ENCODE measurements at regions not wholly inside any gene's neighbourhood (a gene's known extent, or its start where the extent isn't known, plus 50 kb on each side); places are given as distances from the start of the nearest gene placed in this dataset.

GRCh38 chr18:76771192-76771799, 51.1 kb upstream of the ZNF236 start:
- DNase-seq (ENCODE audit: low read depth), result no peak

DNA sequence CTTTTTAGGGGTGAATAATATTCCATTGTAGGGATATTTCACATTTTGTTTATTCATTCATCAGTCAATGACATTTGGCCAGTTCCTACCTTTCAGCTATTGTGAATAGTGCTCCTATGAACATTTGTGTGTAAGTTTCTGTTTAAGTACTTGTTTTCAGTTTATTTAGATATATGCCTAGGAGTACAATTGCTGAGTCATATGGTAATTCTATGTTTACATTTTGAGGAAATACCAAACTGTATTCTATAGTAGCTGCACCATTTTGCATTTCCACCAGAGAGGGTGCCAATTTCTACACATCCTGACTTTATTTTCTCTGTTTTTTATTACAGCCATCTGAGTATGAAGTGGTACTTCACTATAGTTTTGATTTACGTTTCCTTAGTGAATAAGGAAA, 54.4 kb upstream of the ZNF236 start:
- no peak for DNase-seq (ENCODE audit: low read depth)

DNA sequence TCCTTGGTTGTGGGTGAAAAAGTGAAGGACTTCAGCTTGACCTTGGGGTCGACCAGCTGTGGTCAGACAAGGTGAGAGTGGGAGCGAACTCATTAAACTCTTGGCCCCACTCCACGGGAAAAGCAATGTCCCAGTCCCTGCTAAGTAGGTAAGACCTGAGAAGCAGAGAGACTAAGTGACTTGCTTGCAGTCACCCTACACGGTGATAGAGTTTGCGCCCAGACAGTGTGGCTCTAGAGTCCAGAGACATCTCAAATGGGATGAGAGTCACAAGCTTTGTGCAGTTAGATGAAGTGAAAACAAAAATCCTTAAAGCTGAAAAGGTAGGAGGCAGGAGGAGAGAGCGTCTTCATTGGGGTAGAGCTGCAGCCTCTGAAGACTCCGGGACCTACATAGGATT, 55.9 kb upstream of the ZNF236 start:
- DNase-seq (ENCODE audit: low read depth), result no peak

DNA sequence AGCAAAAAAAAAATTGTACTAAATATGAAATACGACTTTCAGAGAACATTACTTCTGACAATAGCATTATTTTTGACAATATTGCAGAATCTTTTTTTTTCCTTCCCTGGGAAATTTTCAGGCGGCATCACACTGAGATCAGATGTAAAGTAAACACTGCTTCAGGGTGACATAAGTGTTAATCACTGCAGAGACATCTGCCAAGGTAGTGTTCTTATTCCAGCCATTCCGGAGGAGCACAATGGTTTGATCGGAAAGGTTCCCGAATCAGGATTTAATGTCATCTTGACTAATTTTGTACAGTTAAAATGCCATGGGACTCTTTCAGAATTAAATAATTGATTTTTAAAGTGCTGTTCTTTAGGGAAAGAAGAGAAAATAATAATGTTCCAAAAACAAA, 56.7 kb upstream of the ZNF236 start:
- no peak for DNase-seq (ENCODE audit: low read depth)

GRCh38 chr18:76764291-76764901, 58.0 kb upstream of the ZNF236 start:
- no peak for DNase-seq (ENCODE audit: low read depth)

- no peak for DNase-seq (ENCODE audit: low read depth)
Observed at GRCh38 chr18:76759056-76759455, 63.3 kb upstream of the ZNF236 start.

- DNase-seq (ENCODE audit: low read depth), result no peak
Observed at GRCh38 chr18:76757925-76758324, 64.4 kb upstream of the ZNF236 start.

GRCh38 chr18:76757335-76757734, 65.0 kb upstream of the ZNF236 start:
- no peak for DNase-seq (ENCODE audit: low read depth)

DNA sequence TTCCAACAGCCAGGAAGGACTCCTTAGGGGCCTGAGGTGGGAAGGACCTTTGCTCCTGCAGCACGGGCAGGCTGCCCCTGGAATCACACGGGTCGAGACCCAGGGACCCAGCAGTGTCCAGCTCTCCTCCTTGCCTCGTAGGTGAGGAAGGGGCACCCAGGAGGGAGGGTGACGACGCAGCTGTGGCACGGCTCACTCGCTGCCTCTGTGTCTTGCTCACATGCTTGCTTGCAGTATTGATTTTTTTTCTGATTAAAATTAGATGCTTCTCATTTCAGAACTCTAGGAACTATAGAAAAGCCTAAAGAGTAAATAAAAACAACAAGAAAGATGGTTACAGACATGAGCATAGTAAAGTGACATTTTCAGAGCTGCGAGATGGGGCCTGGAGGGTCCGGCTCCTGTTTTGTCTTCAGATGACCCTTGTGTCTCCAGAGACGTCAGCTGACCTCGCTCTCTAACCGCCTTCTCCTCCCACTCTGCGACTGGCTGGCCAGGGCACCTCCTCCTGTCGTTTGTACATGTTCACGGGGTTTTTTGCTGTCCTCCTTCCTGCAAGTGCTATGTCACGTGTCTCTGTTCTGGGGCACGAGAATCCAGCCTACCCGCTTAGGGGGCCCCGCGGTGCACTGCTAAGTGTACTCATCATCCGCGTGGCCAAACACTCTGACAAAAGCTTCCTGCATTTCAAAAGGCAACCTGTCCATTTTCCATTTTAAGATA, 65.7 kb upstream of the ZNF236 start:
- DNase-seq (ENCODE audit: low read depth), result no peak

GRCh38 chr18:76754351-76754750, 68.0 kb upstream of the ZNF236 start:
- no peak for DNase-seq (ENCODE audit: low read depth)

DNA sequence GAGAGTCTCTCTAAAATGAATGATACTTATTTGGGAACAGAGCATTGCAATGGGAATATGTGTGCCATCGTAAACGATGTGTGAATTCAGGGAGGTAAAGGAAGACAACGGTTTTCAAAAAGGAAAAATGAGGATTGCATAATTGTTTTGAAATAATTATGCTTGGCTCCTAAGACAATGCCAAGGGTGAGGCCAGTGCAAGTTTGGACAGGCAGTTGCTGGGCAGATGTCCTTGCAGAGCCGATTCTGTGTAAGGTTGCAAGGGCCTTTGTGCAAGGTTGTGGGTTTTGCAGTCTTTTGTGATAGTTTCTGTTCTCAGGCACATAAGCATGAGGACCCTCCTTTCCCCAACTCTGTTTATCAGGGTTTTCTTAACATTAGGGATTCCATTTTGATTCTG, 70.0 kb upstream of the ZNF236 start:
- no peak for DNase-seq (ENCODE audit: low read depth)

GRCh38 chr18:76750917-76751890, 71.2 kb upstream of the ZNF236 start:
- no peak for DNase-seq (ENCODE audit: low read depth)

DNA sequence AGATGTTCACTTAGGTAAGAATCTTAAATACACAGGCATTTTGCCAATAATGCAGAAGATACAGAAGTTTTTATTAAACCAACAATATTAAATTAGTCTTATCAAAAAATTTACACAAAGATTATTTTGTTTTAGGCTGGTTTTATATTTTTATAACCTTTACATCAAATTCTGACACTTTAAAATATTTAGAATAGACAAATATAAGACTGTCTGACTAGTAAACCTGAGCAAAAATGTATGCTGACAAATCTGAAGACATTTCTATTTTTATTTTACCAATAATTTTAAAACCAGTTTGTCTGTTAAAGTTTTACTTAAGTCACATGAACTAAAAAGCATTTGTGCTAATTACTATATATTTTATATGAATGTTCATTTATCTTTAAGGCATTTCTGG, 72.1 kb upstream of the ZNF236 start:
- DNase-seq (ENCODE audit: low read depth), result no peak

- no peak for DNase-seq (ENCODE audit: low read depth)
Observed at GRCh38 chr18:76747676-76748075, 74.7 kb upstream of the ZNF236 start.

GRCh38 chr18:76741346-76741745, 81.0 kb upstream of the ZNF236 start:
- no peak for DNase-seq (ENCODE audit: low read depth)

GRCh38 chr18:76736309-76736708, 86.0 kb upstream of the ZNF236 start:
- no peak for DNase-seq (ENCODE audit: low read depth)

DNA sequence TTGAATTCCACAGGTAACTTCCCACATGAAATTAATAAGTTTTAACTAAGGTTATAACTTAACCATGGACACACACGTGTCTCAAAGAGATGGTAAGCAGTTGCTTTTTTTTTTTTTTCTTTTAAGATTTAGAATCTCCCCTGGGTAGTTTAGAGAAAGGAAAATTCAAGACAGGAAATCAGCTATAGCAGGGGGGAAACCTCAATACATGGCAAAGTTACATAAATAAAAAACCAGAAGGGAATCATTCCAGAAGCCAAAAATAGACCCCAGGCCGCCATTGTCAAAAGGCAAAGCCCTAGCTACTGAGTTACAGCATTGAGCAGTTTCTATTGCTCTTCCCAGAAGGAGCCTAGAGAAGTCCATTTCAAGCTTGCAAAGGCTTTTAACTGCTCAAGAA, 91.5 kb upstream of the ZNF236 start:
- DNase-seq (ENCODE audit: low read depth), result no peak

DNA sequence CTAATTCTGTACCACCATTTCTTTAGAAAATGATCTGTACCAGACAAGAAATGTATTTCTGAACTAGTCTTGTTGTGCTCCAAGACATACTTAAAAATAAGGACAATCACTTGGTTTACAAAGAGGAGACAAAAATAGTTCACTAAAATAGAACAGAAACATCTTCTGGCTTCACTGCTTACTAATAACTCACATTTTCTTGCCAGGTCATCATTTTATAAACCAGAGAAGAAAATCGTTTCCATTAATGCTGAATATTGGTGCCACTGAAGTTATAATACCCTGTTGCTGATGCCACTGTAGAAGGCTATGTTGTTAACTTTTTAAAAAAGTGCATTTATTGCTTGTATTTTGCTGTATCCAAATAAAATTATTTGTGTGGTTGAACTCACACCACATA, 94.8 kb upstream of the ZNF236 start:
- no peak for DNase-seq (ENCODE audit: low read depth)

DNA sequence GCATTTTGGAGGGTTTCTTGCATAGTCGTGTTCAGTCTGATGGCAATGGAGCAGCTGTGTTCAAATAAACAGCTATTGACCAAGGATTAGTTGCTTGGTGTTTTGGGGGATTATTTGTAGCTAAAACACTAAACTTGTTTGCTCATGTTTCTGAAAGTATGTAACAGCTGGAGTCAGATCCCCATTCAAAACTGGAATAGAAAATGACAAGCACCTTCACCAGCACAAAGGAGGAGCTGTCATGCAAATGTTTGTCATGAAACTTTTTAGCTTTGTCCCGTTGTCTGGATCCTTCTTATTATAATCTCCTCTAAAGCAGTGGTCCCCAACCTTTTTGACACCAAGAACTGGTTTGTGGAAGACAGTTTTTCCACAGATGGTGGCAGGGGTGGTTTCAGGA, 96.9 kb upstream of the ZNF236 start:
- no peak for DNase-seq (ENCODE audit: low read depth)

DNA sequence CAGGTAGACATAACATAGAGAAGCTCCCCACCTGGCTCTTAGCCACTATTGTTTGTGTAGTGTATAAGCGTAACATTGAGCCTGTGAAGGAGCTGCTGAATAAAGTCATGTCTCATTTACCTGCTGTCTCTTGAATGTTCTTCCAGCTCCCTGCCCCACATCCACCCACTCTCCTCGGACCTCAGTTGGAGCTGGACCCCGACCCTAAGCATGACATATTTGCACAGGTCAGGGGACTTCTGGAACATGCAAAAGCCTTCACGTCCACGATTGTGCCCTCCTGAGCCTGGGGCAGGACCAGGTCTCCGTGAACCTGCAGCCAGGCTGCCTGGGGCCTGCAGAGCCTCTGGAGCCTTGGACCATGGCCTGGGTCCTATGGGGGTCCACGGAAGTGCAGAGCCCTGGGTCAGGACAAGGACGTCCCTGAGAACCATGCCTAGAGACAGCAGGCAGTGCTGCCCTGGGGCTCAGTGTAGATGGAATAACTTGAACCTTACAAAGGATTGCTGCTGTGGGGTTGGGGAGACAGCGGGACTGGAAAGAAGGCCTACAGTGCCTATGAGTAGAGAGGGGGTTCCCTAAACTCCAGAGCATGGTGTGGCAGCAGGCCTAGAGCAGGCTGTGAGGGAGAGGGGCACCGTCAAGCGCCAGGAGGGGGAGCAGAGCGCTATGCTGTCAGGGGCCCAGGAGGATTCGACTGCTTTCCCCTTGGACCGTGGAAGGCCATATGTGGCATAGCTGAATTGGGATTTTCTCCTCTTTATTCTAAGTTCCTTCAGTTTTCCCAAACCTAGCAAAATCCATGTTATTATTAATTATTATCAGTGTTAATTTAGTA, 99.9 kb upstream of the ZNF236 start:
- no peak for DNase-seq (ENCODE audit: low read depth)

GRCh38 chr18:76721207-76721996, 101.0 kb upstream of the ZNF236 start:
- DNase-seq (ENCODE audit: low read depth), result peak; percentile 34

Data from stimulated activated CD8-positive, alpha-beta memory T cell treated with anti-CD3 and anti-CD28 coated beads, Interleukin-4, amount 100 ng/mL, for 24 hours (primary cell).